ENCODE measurements at regions not wholly inside any gene's neighbourhood (a gene's known extent, or its start where the extent isn't known, plus 50 kb on each side); places are given as distances from the start of the nearest gene placed in this dataset.

GRCh38 chr13:51027644-51028043 is 83.4 kb downstream of the C13orf42 start:
- Histone ChIP-seq H3K4me1 (no peaks in the 10 kb centered on the region), H3K4me3 (no peak overlapping the region), H3K27ac (no peak overlapping the region), H3K9me3 (peaks cover 0 to 4% (median 0%) of the 10 kb centered on the region in 4 donors), H3K27me3 (no peaks in the 10 kb centered on the region), H3K36me3 (no peaks in the 10 kb centered on the region)
- no peak for TF ChIP-seq POLR2AphosphoS5 (IDR thresholded peaks at IDR 0.05)
- ATAC-seq (ENCODE audit: low FRiP score in 2 of 2) (no peak), DNase-seq (no peak)
- 92 to 94% methylated on average over 7 of the region's 7 CpGs for WGBS, 2 donors

GRCh38 chr13:51026016-51026415 is 85.1 kb downstream of the C13orf42 start:
- 92 to 96% methylated on average over 2 to 8 of the region's 8 CpGs for WGBS, 2 donors
- no peak for DNase-seq
- Histone ChIP-seq H3K36me3 (no peaks in the 10 kb centered on the region), H3K4me3 (no peak overlapping the region), H3K9me3 (peaks cover 0 to 4% (median 0%) of the 10 kb centered on the region in 4 donors), H3K4me1 (no peaks in the 10 kb centered on the region), H3K27me3 (no peaks in the 10 kb centered on the region), H3K27ac (no peak overlapping the region)
- TF ChIP-seq EP300 (IDR thresholded peaks at IDR 0.05) (no peak), CTCF (IDR thresholded peaks at IDR 0.05) (no peak), POLR2AphosphoS5 (IDR thresholded peaks at IDR 0.05) (no peak), POLR2A (IDR thresholded peaks at IDR 0.05) (no peak)
- no peak for ATAC-seq (ENCODE audit: low FRiP score in 2 of 2)

- Histone ChIP-seq H3K4me3 (no peak overlapping the region), H3K9me3 (peaks cover 0 to 4% (median 0%) of the 10 kb centered on the region in 4 donors), H3K36me3 (no peaks in the 10 kb centered on the region), H3K27me3 (no peaks in the 10 kb centered on the region), H3K27ac (no peak overlapping the region), H3K4me1 (no peaks in the 10 kb centered on the region)
- WGBS, 2 donors, result 89% methylated on average over 10 to 11 of the region's 11 CpGs
- TF ChIP-seq POLR2A (IDR thresholded peaks at IDR 0.05), result no peak
- no peak for TF ChIP-seq POLR2AphosphoS5 (IDR thresholded peaks at IDR 0.05)
- no peak for TF ChIP-seq CTCF (IDR thresholded peaks at IDR 0.05)
- no peak for TF ChIP-seq EP300 (IDR thresholded peaks at IDR 0.05)
- no peak for DNase-seq
- ATAC-seq (ENCODE audit: low FRiP score in 2 of 2), result no peak
These were observed 85.7 kb downstream of the C13orf42 start for GRCh38 chr13:51025245-51025905.

- ATAC-seq (ENCODE audit: low FRiP score in 2 of 2) (no peak), DNase-seq (no peak)
- no peaks in the 10 kb centered on the region for H3K27me3 ChIP-seq
- TF ChIP-seq POLR2AphosphoS5 (IDR thresholded peaks at IDR 0.05), result no peak
- no peak for TF ChIP-seq POLR2A (IDR thresholded peaks at IDR 0.05)
- TF ChIP-seq CTCF (IDR thresholded peaks at IDR 0.05), result no peak
- no peak for TF ChIP-seq EP300 (IDR thresholded peaks at IDR 0.05)
- no peak overlapping the region for H3K27ac ChIP-seq
- H3K4me3 ChIP-seq, result no peak overlapping the region
- 92 to 96% methylated on average over 3 of the region's 3 CpGs for WGBS, 2 donors
- H3K9me3 ChIP-seq, result peaks cover 0 to 4% (median 0%) of the 10 kb centered on the region in 4 donors
- no peaks in the 10 kb centered on the region for H3K36me3 ChIP-seq
- no peaks in the 10 kb centered on the region for H3K4me1 ChIP-seq
These were observed 89.3 kb downstream of the C13orf42 start for GRCh38 chr13:51021811-51022210.

- peaks cover 0 to 4% (median 0%) of the 10 kb centered on the region in 4 donors for H3K9me3 ChIP-seq
- no peaks in the 10 kb centered on the region for H3K4me1 ChIP-seq
- TF ChIP-seq POLR2A (IDR thresholded peaks at IDR 0.05) (no peak), EP300 (IDR thresholded peaks at IDR 0.05) (no peak), CTCF (IDR thresholded peaks at IDR 0.05) (no peak), POLR2AphosphoS5 (IDR thresholded peaks at IDR 0.05) (no peak)
- H3K27ac ChIP-seq, result no peak overlapping the region
- WGBS, 2 donors, result 88 to 93% methylated on average over 8 of the region's 8 CpGs
- no peaks in the 10 kb centered on the region for H3K36me3 ChIP-seq
- DNase-seq (no peak), ATAC-seq (ENCODE audit: low FRiP score in 2 of 2) (no peak)
- H3K27me3 ChIP-seq, result no peaks in the 10 kb centered on the region
- no peak overlapping the region for H3K4me3 ChIP-seq
These were observed 90.5 kb downstream of the C13orf42 start for GRCh38 chr13:51020600-51020999.

Measured in upper lobe of left lung (tissue), 6 donors.